Panc1 (cell line): ENCODE measurements at regions not wholly inside any gene's neighbourhood (a gene's known extent, or its start where the extent isn't known, plus 50 kb on each side); places are given as distances from the start of the nearest gene placed in this dataset.

Source experiments
- CTCF ChIP-seq: fragments of 450-650 bp; IDR thresholded peaks from 2 replicates; pipeline ENCODE4 v1.5.1; 2017; ENCODE audit warnings: mild to moderate bottlenecking
- POLR2AphosphoS5 ChIP-seq: IDR thresholded peaks from 2 replicates; pipeline ENCODE4 v1.6.1; 2012; ENCODE audit warnings: mild to moderate bottlenecking, low read depth, low read length, moderate library complexity
- SIN3A ChIP-seq: IDR thresholded peaks from 2 replicates; pipeline ENCODE4 v1.6.1; 2012; ENCODE audit warnings: low read depth, mild to moderate bottlenecking, low read length, moderate library complexity, borderline replicate concordance; ENCODE audit not compliant: insufficient read depth

DNA sequence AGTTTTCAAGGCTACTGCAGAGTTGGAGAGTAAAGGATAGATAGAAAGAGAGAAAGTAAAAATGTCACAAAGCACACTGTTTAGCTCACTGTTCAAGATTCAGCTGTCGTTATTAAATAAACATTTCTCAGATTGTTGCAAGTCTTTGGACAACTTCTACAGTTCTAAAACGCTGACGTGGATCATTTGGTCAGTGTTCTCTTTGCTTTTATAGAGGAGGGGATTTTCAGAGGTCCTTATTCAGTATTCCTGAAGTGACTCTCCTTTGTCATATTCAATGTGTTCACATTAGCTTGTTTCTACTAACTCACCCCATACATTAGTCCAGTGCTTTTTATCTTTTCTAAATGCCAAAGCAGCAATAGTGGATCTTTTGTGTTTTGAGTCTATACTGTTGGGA lies 154.7 kb upstream of the ARGLU1 start:
- TF ChIP-seq CTCF, result no peak
- no peak for TF ChIP-seq POLR2AphosphoS5
- no peak for TF ChIP-seq SIN3A
